Activated CD4-positive, alpha-beta T cell treated with anti-CD3 and anti-CD28 coated beads for 48 hours (primary cell): ENCODE measurements at regions not wholly inside any gene's neighbourhood (a gene's known extent, or its start where the extent isn't known, plus 50 kb on each side); places are given as distances from the start of the nearest gene placed in this dataset.
"Not testable (repeated sequence)": the region's sequence is repeated elsewhere in the genome, so short reads cannot be mapped to it uniquely, and the experiment has no call there.

Experiments used
- DNase-seq: peaks from one replicate; pipeline ENCODE4 v3.0.0-alpha.2; 2020

GRCh38 chrX:6990552-6991193 is 156.8 kb upstream of the STS start:
- DNase-seq = no peak

DNA sequence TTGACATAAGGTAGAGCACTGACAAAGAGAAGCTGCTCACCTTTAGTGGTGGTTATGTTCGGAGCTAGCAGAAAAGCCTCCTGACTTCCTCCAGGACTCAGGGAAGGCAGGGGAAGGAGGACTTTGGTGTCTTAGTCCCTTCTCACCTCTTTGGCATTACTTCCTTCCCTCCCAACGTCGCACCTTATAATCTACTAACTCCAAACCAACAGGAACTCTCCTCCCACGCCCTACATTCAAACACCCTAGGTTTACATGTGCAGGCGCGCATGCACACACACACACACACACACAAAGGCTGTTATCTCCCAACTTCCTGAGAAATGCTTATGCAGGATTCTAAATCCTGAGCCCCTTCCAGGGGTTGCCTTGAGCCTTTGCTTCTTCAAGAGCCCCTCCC is 157.7 kb upstream of the STS start:
- DNase-seq = no peak

GRCh38 chrX:6988694-6989093 is 158.8 kb upstream of the STS start:
- not testable (repeated sequence) for DNase-seq

DNA sequence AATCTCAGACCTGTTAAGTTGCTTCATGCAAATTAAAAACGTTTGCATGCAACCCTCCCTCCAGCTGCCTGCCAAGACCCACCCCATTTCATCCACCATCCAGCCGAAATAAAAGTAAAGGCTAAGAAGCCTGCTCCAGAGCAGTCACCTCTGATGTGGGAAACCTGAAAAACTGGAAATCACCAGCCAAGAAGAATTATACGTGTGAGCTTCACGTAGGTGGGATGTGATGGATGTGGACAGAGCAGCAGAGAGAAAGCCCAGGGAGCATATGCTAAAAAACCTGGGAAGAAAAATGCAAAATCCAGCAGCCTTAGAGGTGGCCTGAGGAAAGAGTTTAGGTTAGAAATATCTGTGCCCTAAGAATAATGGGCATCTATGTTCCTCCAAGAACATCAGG is 160.6 kb upstream of the STS start:
- DNase-seq = no peak

GRCh38 chrX:6985537-6985936 is 162.0 kb upstream of the STS start:
- no peak for DNase-seq

DNA sequence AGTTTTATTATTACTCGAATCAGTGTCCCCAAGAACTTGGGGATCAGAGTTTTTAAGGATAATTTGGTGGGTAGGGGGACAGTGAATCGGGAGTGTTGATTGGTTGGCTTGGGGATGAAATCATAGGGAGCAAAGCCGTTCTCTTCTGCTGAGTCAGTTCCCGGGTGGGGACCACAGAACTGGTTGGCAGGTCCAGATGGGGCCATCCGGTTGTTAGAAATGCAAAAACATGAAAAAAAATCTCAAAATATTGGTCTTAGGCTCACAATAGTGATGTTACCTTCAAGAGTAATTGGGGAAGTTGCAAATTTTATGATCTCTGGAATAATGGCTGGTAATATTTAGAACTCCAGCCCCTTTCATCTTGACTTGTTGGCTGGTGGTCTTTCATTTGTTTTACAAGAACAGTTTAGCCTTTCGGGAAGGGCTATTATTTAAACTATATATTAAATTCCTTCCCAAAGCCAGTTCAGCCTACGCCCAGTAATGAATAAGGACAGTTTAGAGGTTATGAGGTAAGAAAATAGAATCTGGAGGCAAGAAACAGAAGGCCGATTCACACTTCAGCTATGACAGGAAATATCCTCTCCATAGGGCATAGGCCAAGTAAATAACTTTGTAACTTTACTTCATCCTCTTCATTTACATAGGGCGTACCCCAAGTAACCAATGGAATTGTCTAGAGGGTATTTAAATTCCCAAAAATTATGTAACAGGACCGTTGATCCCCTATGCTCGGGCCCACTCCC is 164.1 kb upstream of the STS start:
- no peak for DNase-seq

GRCh38 chrX:6981718-6982406 is 165.7 kb upstream of the STS start:
- DNase-seq = no peak

- no peak for DNase-seq
Measured at GRCh38 chrX:6980981-6981380, 166.5 kb upstream of the STS start.

DNA sequence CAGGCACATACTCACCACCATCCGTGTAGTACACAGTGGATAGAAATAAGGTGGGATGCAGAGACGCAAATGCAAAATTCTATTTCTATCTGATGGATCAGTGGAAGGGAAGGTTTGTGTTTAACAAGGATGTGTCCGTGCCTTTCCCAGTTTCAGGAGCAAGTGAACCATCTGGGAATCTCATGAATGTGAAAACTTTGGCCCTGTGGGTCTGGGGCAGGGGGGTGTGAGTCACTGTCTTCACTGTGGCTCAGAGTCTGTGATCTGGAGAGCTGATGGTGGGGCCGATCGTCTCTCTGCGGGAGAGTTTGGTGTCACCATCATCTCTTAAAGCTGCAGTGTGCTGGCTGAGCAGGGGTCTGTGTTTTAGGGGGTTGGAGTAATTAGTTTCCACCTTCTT is 179.3 kb upstream of the STS start:
- no peak for DNase-seq

DNA sequence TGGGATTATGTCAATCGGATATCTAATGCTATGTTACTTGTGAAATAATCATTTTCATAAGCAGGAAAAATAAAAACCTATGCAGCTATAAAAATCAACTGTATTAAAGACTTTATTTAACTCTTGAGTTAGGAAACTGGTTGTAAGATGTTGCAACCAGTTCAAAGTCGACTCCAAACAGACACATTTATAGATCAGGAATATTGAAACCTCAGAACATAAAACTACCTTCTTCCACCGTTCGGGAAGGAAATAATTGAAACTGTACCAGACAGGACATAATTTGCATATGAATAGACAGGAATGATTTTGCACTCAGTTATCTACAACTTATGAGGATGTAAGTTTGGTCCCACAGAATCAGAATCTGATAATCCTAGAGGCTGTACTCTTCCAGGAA is 181.8 kb upstream of the STS start:
- no peak for DNase-seq

DNA sequence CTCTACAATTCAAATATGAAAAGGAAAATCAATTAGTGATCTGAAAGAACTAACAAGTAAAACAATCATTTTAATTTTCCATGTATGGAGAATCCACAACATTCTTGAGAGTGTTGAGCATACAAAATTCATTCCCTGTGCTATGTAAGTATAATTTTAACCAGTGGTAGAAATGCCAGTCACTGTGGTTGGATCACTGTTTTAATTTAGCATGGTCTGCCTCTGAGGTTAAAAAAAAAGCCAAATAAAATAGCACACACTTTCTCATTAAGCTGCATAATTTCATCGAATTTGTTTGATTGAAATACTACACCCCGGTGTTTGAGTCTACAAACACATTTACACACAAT is 185.5 kb upstream of the STS start:
- DNase-seq = no peak

- DNase-seq = no peak
Measured at GRCh38 chrX:6961286-6962005, 186.1 kb upstream of the STS start.

- no peak for DNase-seq
Measured at GRCh38 chrX:6959006-6959405, 188.5 kb upstream of the STS start.

DNA sequence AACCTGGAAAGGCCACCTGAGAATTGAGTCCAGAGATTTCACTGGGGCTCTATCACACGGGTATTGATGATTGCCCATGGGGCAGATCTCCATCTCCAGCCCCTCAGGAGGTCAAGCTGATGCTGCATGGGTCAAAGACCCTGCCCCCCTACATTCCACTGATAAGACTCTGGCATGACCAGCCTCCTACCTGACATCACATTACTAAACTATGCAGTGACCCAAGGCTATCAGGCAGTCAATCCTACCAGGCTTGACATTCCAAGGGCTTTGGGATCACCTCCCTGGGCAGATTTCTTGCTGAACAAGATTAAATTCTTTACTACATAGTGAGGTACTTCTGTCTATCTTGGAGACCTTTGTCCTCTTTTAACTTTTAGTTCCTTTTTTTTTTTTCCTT is 192.7 kb upstream of the STS start:
- DNase-seq = no peak

GRCh38 chrX:6946168-6946567 is 201.3 kb upstream of the STS start:
- no peak for DNase-seq

DNA sequence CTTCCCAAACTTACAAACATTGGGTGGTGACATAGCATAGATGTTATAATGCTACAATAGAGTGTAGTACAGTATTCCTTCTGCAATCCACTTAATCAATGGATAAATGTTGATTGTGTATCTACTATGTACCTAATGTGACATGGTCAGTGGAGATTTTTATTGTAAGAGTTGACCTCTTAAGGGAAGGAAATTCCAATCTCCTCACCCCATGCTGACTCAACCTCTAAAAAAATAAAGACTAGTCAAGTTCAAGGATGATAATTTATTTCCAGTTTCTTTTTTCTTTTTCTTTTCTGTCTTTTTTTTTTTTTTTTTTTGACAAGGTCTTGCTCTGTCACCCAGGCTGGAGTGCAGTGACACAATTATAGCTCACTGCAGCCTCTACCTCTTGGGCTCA is 206.5 kb upstream of the STS start:
- DNase-seq = no peak

DNA sequence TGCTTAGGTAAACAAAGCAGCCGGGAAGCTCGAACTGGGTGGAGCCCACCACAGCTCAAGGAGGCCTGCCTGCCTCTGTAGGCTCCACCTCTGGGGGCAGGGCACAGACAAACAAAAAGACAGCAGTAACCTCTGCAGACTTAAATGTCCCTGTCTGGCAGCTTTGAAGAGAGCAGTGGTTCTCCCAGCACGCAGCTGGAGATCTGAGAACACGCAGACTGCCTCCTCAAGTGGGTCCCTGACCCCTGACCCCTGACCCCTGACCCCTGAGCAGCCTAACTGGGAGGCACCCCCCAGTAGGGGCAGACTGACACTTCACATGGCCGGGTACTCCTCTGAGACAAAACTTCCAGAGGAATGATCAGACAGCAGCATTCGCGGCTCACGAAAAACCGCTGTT is 214.6 kb upstream of the STS start:
- not testable (repeated sequence) for DNase-seq

- DNase-seq = no peak
Measured at GRCh38 chrX:6930307-6930849, 217.1 kb upstream of the STS start.

GRCh38 chrX:6924443-6925077 is 223.0 kb upstream of the STS start:
- no peak for DNase-seq

DNA sequence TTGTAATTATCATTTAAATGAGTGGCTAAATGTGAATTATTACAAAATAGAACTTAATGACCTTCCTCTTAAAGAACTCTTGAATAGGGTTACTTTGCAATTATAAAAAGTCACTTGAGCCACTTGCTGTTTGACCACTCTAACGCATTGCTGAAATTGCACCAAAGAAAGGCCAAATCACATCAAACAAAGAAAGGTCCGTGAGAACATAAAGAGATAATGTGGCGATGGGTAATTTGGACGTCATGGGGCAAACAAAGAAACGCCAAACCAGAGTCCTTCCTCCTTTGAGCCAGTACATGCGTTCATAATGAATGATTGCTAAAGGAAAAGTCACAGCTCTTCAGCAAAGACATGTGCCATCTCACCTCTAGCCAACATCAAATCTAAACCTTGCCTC is 229.8 kb upstream of the STS start:
- DNase-seq = no peak

GRCh38 chrX:6910218-6910617 is 237.3 kb upstream of the STS start:
- no peak for DNase-seq

DNA sequence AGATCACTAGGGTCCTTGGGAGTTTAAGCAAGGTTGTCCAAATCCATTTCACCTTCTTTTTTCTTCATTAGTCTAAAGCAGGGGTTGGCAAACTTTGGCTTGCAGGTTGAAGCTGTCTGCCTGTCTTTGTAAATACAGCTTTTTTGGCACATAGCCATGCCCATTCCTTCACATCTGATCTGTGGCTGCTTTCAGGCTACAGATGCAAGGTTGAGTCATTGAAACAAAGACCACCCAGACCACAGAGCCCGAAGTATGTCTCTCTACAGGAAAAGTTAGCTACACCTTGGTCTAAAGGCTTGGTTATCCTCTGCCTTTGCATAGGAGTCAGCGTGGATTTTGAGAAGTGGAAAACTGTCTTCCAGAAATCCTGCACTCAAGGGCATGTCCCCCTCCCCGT is 238.1 kb upstream of the STS start:
- no peak for DNase-seq

DNA sequence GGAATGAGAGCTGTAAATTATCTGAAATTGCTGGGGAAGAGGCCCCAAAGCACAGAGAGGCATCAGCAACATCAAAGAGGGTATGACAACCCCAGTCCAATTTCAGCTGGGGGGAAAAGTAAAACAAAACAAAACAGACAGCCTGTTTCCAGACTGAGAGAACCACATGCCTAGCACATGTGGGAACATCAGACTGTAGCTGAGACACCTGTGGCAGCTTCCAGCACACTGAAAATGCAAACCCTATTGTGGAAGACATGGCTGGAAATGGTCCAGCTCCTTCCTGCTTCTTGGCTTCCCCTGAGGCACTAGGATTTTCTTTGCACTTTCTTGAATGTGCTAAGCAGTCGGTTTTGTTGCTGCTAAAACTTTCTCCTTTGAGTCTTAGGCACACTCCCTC is 240.9 kb upstream of the STS start:
- DNase-seq = no peak
